IMR-90 (cell line): ENCODE measurements at regions not wholly inside any gene's neighbourhood (a gene's known extent, or its start where the extent isn't known, plus 50 kb on each side); places are given as distances from the start of the nearest gene placed in this dataset.

Experiments
- ATAC-seq: fragments of 200-7000 bp; cut with Tn5 transposase; 2 replicates; pipeline ENCODE4 v1.9.1; 2020; ENCODE audit warnings: low read depth, mild to moderate bottlenecking, moderate library complexity
- BruUV-seq: library from RNA; stranded (reverse); fragments of 400-500 nt; replicated peaks from 2 replicates; lab custom pipeline; 2021; lab: Mats Ljungman, UMichigan
- CTCF ChIA-PET: fragments of 300-600 bp; formaldehyde crosslinking; extraction: SDS; loops from one replicate; lab custom pipeline; 2021; ENCODE audit warnings: antibody characterized with exemption; lab: Yijun Ruan, JAX
- POLR2A ChIA-PET: fragments of 300-600 bp; sonication (Branson Sonifier 250); formaldehyde crosslinking; loops from one replicate; lab custom pipeline; 2022; ENCODE audit warnings: antibody characterized with exemption; ENCODE audit not compliant: unreplicated experiment; lab: Charles Lee
- DNase-seq: peaks from one replicate; pipeline ENCODE4 v3.0.0; 2013
- H2AFZ ChIP-seq: replicated peaks from 2 replicates; pipeline ENCODE3; 2013; ENCODE audit warnings: low read length, mild to moderate bottlenecking; ENCODE audit not compliant: poor library complexity
- H2AK5ac ChIP-seq: 2 replicates; pipeline ENCODE4 v1.6.1; 2013; ENCODE audit warnings: low read depth, low read length, inconsistent platforms
- H2AK9ac ChIP-seq: replicated peaks from 2 replicates; pipeline ENCODE3; 2013; ENCODE audit warnings: mild to moderate bottlenecking, low read depth, low read length, moderate library complexity; ENCODE audit not compliant: poor library complexity
- H2BK120ac ChIP-seq: 2 replicates; pipeline ENCODE4 v1.6.1; 2013; ENCODE audit warnings: low read depth, low read length, inconsistent platforms
- H2BK15ac ChIP-seq: 3 replicates; pipeline ENCODE4 v1.6.1; 2013; ENCODE audit warnings: low read depth, low read length, inconsistent platforms
- H2BK20ac ChIP-seq: 2 replicates; pipeline ENCODE4 v1.6.1; 2013; ENCODE audit warnings: low read depth, mild to moderate bottlenecking, inconsistent platforms, low read length, moderate library complexity
- H2BK5ac ChIP-seq: 2 replicates; pipeline ENCODE4 v1.6.1; 2013; ENCODE audit warnings: mild to moderate bottlenecking, low read depth, low read length, inconsistent platforms; ENCODE audit not compliant: poor library complexity, severe bottlenecking
- H3K14ac ChIP-seq: replicated peaks from 2 replicates; pipeline ENCODE4 v1.6.1; 2013; ENCODE audit warnings: low read depth, low read length, inconsistent platforms
- H3K18ac ChIP-seq: 2 replicates; pipeline ENCODE4 v1.6.1; 2013; ENCODE audit warnings: low read depth, low read length, control low read depth
- H3K23ac ChIP-seq: 2 replicates; pipeline ENCODE4 v1.6.1; 2013; ENCODE audit warnings: low read depth, low read length, inconsistent platforms
- H3K27ac ChIP-seq: 2 replicates; pipeline ENCODE4 v1.5.1; 2013; ENCODE audit warnings: mild to moderate bottlenecking, control low read depth, low read length; ENCODE audit not compliant: insufficient read depth
- H3K27me3 ChIP-seq: 2 replicates; pipeline ENCODE4 v1.6.1; 2013; ENCODE audit warnings: low read length; ENCODE audit not compliant: control insufficient read depth, insufficient read depth
- H3K36me3 ChIP-seq: 2 replicates; pipeline ENCODE4 v1.6.1; 2013; ENCODE audit warnings: low read length, mixed read lengths; ENCODE audit not compliant: control insufficient read depth, insufficient read depth
- H3K4ac ChIP-seq: 2 replicates; pipeline ENCODE4 v1.6.1; 2013; ENCODE audit warnings: low read depth, low read length, inconsistent platforms
- H3K4me1 ChIP-seq: 2 replicates; pipeline ENCODE4 v1.6.1; 2013; ENCODE audit warnings: low read length, mixed read lengths; ENCODE audit not compliant: control insufficient read depth, insufficient read depth
- H3K4me2 ChIP-seq: 2 replicates; pipeline ENCODE4 v1.6.1; 2013; ENCODE audit warnings: low read depth, mild to moderate bottlenecking, control low read depth, low read length, moderate library complexity
- H3K4me3 ChIP-seq: 2 replicates; pipeline ENCODE4 v1.5.1; 2013; ENCODE audit warnings: low read depth, mild to moderate bottlenecking, control low read depth, low read length, moderate library complexity; ENCODE audit not compliant: insufficient read depth
- H3K56ac ChIP-seq: 2 replicates; pipeline ENCODE4 v1.6.1; 2013; ENCODE audit warnings: low read length, inconsistent platforms; ENCODE audit not compliant: insufficient read depth; ENCODE audit errors: extremely low read depth
- H3K79me1 ChIP-seq, 2 experiments: 2 replicates each; pipeline ENCODE4 v1.6.1; 2013; ENCODE audit warnings: low read length in 2 of 2, inconsistent platforms in 1 of 2, low read depth in 1 of 2
- H3K9ac ChIP-seq: 2 replicates; pipeline ENCODE4 v1.6.1; 2013; ENCODE audit warnings: low read depth, low read length, control low read depth
- H3K9me1 ChIP-seq: 2 replicates; pipeline ENCODE4 v1.6.1; 2013; ENCODE audit warnings: low read length, inconsistent platforms; ENCODE audit not compliant: insufficient read depth
- H3K9me3 ChIP-seq: 2 replicates; pipeline ENCODE4 v1.6.1; 2013; ENCODE audit warnings: low read length; ENCODE audit not compliant: control insufficient read depth, insufficient read depth
- H4K20me1 ChIP-seq: 2 replicates; pipeline ENCODE4 v1.6.1; 2013; ENCODE audit warnings: low read length, inconsistent platforms; ENCODE audit not compliant: insufficient read depth
- H4K5ac ChIP-seq: 2 replicates; pipeline ENCODE4 v1.6.1; 2013; ENCODE audit warnings: mild to moderate bottlenecking, low read depth, low read length, control low read depth
- H4K8ac ChIP-seq, 2 experiments: 2 replicates each; pipeline ENCODE4 v1.6.1; 2013; ENCODE audit warnings: low read depth in 2 of 2, low read length in 2 of 2, control low read depth in 1 of 2, inconsistent platforms in 1 of 2
- H4K91ac ChIP-seq: 2 replicates; pipeline ENCODE4 v1.6.1; 2013; ENCODE audit warnings: low read depth, low read length, inconsistent platforms; ENCODE audit not compliant: insufficient read depth
- CEBPB ChIP-seq: IDR thresholded peaks from 2 replicates; pipeline ENCODE4 v1.6.1; 2012; ENCODE audit warnings: low read depth, low read length, improper control_type of control experiment
- ELK1 ChIP-seq: fragments of 150-350 bp; IDR thresholded peaks from 2 replicates; pipeline ENCODE4 v1.6.1; 2016; ENCODE audit warnings: low read depth, mild to moderate bottlenecking, low read length, moderate library complexity, borderline replicate concordance
- MAFK ChIP-seq: IDR thresholded peaks from 2 replicates; pipeline ENCODE4 v1.6.1; 2012; ENCODE audit warnings: low read depth, low read length, improper control_type of control experiment
- RAD21 ChIP-seq: IDR thresholded peaks from 2 replicates; pipeline ENCODE4 v1.6.1; 2012; ENCODE audit warnings: low read length, improper control_type of control experiment
- RFX5 ChIP-seq: IDR thresholded peaks from 2 replicates; pipeline ENCODE4 v1.8.0; 2012; ENCODE audit warnings: low read depth, mild to moderate bottlenecking, low read length, moderate library complexity
- SMC3 ChIP-seq: fragments of 150-350 bp; IDR thresholded peaks from 2 replicates; pipeline ENCODE4 v1.6.1; 2016; ENCODE audit warnings: low read depth, mild to moderate bottlenecking, antibody characterized with exemption, low read length, moderate library complexity
- WGBS, 2 experiments: methylation state at CpG; one replicate each; pipeline versions ENCODE4 v1.1.5 to v1.1.7; 2013; ENCODE audit warnings: missing lambda C conversion rate in 2 of 2; ENCODE audit not compliant: insufficient read length in 1 of 2; ENCODE audit errors: extremely low coverage in 2 of 2; 5-methylcytosine and 5-hydroxymethylcytosine counted together
- dilution Hi-C: fragments of 300-500 bp; cut with HindIII; formaldehyde crosslinking; loops from one replicate; pipeline ENCODE4 v1.14.3; 2018; ENCODE audit warnings: low sequenced_read_pairs; ENCODE audit not compliant: unreplicated experiment
- in situ Hi-C: fragments of 300-500 bp; cut with MboI; formaldehyde crosslinking; loops from 3 replicates; pipeline ENCODE4 v1.14.3; 2019; ENCODE audit warnings: low sequenced_read_pairs, inconsistent platforms, mixed read lengths
- intact Hi-C: fragments of 100-400 bp; cut with micrococcal nuclease; formaldehyde crosslinking; loops from 2 replicates; pipeline ENCODE4 v1.10.0; 2022

- Histone ChIP-seq H3K9me3 (no peaks in the 10 kb centered on the region), H4K20me1 (no peaks in the 10 kb centered on the region), H4K5ac (no peak overlapping the region), H4K91ac (no peak overlapping the region), H3K36me3 (no peaks in the 10 kb centered on the region), H2AFZ (no peak overlapping the region), H3K9me1 (no peaks in the 10 kb centered on the region), H2BK20ac (no peak overlapping the region), H3K4ac (no peak overlapping the region), H3K56ac (no peak overlapping the region), H3K79me1 (no peaks in the 10 kb centered on the region), H3K23ac (no peak overlapping the region), H3K27me3 (no peaks in the 10 kb centered on the region), H3K4me1 (peaks cover 5% of the 10 kb centered on the region), H3K9ac (no peak overlapping the region), H3K14ac (no peak overlapping the region), H2BK5ac (no peak overlapping the region), H3K18ac (no peak overlapping the region), H3K4me3 (no peak overlapping the region), H3K27ac (no peak overlapping the region), H2AK5ac (no peak overlapping the region), H4K8ac (no peak overlapping the region), H2BK120ac (no peak overlapping the region), H3K4me2 (no peak overlapping the region), H2BK15ac (no peak overlapping the region), H2AK9ac (no peak overlapping the region)
- dilution Hi-C loops: no loop called here
- DNase-seq: no peak
- CTCF ChIA-PET: no interaction called here
- WGBS, 2 experiments: no CpG with 5 or more reads among the region's 11 CpGs
- in situ Hi-C loops: no loop called here
- BruUV-seq: no TSS peak
- no peak for ATAC-seq
- TF ChIP-seq SMC3 (no peak), RFX5 (no peak), MAFK (no peak), ELK1 (no peak), CEBPB (no peak), RAD21 (no peak)
- POLR2A ChIA-PET: no interaction called here
- intact Hi-C loops: no loop called here
Observed at GRCh38 chr10:44468525-44468924, 83.6 kb upstream of the CXCL12 start.
